HG03135 (cell line): ENCODE measurements at regions not wholly inside any gene's neighbourhood (a gene's known extent, or its start where the extent isn't known, plus 50 kb on each side); places are given as distances from the start of the nearest gene placed in this dataset.
"Not testable (repeated sequence)": the region's sequence is repeated elsewhere in the genome, so short reads cannot be mapped to it uniquely, and the experiment has no call there.

Experiments used
- ATAC-seq: cut with Tn5 transposase; IDR thresholded peaks from one replicate; pipeline ENCODE4 v1.9.1; 2021; ENCODE audit warnings: mild to moderate bottlenecking, moderate library complexity; ENCODE audit not compliant: unreplicated experiment

DNA sequence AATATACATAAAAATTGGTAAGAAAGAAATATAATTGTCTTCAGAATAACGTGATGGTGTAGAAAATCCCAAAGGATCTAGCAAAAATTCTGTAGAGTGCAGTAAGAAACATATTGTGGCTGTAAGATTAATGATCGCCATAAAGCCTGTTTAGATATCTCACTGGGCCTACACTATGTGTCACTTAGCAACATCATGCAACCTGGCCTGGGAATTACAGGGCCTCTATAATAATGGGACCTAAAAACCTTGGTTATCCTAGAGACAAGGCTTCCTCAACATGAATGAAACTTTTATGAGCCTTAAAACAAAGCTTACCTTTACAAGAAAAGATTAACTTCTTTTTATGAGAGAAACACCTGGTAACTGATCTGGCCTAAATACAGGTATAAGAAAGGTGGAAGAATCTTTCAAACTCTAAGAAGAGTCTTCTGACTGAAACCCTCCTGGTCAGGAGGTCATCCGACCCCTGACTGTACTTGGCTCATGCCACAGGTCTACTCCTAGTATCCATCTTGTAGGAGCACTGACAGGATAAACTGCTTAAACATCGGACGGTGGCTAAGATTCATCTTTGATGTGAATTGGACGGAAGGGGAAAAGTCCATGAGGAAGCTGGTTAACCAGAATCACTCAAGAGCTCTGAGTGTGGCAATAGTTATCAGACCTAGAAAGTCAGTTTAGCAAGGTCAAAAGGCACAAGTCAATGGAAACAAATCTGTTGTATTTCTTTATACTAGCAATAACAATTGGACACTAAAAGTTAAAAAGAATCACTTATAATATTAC is 1155.1 kb upstream of the SORCS1 start:
- no peak for ATAC-seq

DNA sequence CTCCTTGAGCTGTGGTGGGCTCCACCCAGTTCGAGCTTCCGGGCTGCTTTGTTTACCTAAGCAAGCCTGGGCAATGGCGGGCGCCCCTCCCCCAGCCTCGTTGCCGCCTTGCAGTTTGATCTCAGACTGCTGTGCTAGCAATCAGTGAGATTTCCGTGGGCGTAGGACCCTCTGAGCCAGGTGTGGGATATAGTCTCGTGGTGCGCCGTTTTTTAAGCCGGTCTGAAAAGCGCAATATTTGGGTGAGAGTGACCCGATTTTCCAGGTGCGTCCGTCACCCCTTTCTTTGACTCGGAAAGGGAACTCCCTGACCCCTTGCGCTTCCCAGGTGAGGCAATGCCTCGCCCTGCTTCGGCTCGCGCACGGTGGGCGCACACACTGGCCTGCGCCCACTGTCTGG is 1151.1 kb upstream of the SORCS1 start:
- not testable (repeated sequence) for ATAC-seq

DNA sequence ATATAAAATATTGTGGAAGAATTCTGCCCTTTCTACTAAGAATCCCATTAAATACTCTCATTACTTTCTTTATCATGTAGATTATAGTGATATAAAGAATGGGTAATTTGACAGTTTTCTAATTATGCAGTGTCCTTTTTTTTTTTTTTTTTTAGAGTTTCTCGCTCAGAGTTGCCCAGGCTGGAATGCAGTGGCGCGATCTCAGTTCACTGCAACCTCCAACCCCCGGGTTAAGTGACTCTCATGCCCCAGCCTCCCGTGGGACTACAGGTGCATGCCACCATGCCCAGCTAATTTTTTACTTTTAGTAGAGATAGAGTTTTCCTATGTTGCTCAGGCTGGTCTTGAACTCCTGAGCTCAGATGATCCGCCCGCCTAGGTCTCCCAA is 1143.4 kb upstream of the SORCS1 start:
- ATAC-seq = no peak

DNA sequence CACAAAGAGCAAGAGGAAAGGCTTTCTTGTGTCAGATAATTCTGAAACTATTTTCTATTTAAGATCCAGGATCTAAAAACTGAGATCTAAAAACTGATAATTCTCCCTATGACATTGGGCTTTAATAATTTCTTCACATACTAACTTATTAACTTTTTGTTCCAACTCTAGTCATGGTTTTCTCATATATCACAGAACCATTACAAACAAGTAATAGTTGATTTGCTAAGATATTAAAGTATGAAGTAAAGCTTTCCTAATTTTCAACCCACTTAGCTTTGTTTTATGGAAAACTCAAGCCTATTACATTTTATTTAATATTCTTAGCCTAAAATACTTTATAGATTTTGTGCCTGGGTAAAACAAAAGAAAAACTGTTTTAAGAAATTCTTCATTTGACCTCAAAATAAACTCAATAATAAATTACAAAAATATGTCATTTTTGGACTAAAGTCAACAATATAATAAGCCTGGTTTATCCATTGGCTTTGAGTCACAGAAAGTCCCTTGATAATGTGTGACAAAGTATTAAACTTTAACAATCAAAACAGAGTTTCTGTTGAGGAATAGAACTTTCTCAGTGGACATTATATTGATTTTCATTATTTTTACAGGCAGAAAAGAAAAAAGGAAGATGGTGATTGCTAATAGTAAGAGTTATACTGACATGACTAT is 1142.9 kb upstream of the SORCS1 start:
- ATAC-seq = no peak

DNA sequence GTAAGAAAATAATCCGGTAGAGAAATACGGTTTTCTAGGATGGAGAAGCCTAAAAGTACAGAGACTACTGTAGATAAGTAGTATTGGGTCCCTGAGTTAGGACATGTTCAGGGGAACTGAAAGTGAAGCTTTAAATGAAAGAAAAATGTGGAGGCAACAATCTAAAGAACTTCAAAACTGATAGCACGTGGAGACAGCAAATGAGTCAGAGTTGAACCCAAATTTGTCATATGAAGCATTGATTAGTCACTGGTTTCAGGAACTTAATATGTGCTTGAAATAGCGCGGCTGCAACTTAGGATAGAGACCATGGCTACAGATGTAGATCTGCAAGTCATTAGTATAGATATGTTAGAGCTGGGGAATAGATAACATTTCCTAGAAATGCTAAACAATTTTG is 1138.6 kb upstream of the SORCS1 start:
- no peak for ATAC-seq

DNA sequence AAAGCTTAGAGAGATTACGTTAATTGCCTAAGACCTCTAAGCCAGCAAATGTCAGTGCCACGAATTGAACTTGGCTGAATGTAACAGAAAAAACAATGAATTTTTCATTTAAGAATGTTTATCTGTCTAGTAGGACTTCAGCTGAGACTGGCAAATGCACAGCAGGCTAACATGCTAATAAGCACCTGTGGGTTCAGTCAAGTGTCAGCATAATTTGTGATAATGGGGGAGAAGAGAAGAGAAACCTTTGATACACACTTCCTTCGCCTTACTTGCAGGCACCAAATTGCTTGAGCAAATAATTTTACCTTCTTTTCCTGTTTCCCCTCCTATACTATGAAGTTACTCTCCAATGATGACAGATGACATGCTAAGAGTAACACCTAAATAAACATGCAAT is 1136.5 kb upstream of the SORCS1 start:
- no peak for ATAC-seq

DNA sequence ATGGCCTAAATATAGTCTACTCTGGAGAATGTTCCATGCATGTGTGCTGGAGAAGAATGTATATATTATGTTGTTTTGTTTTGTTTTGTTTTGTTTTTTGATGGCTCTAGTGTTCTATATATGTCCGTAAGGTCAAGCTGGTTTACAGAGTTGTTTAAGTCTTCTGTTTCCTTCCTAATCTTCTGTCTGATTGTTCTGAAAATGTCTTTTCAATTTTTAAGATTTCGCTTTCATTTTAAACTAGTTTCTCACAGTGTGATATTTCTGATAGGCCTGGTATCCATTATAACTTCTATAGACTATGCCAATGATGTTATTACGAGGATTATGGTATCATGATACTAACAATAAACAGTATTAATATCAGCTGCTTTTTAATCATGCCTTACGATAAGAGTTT is 1126.3 kb upstream of the SORCS1 start:
- ATAC-seq = no peak

DNA sequence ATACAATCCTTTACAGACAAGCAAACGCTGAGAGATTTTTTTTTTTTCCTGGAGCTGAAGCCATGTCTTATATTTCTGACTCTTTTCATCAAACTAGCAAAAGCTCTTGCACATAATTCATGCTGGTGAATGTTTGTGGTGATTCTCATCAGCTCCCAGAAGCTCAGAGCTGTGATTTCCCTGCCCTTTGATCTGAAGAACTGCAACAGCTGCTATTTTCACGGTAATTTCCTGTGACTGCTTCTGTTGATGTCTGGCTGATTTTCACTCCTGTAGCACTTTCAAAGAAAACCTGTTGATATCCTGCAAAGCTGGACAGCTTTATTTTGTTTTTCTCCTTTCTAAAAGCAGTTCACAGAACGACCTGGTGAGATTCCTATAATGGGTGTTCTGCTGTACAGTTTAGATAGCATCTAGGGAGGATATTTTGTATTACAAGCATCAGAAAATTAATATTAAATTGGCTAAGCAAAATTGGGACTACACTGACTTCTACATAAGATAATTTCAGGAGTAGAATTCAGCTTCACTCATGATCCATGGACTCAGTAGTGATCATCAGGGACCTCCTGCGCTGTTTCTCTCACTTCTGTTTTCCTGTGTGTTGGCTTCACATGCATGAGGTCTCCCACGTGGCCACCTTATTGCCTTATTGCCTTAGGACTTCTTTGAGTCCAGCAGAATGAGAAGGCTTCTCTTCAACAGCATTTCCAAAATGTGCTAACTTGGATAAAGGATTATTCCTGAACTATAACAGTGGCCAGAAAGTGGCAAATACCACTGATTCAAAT is 1111.6 kb upstream of the SORCS1 start:
- no peak for ATAC-seq

DNA sequence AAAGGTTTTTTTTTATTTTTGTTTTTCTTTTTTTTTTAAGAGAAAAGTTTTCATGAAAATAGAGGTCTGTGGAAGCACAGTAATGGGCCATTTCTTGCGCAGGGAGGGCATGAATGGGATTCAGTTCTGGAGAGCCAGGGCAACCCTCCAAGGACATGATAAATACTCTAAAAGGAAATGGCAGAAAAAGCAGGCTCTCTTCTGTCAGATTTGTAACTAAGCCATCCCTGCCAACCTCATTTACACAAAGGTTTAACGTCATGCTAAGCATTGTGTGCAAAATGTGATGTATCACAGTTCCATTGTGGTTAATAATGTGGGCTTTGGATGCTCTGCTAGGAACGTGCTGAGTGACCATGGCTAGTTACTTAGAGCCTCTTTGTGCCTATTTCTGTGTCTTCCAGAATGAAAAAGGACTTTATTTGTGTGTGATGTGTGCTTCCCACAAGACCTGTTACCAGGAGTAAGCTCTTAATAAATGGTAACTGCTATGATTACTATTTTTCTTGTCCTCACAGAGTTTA is 1095.9 kb upstream of the SORCS1 start:
- no peak for ATAC-seq

DNA sequence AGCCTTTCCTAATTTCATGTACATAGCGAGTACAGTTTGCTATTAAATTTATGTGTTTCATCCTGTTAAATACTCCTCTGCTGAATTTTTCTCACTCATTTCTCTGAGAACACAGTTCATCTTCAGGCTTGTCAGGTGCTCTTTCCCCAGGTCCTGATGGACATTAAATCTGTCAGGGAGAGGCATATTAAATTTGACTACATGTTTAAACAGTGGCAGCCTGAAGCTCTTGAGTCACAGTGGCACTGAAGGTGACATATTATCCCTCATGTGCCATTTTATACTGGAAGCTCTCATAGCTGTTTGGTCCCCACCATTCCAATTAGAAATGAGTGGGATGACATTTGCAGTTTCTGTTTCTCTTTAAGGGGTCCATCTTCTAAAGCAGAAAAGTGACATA is 1089.6 kb upstream of the SORCS1 start:
- no peak for ATAC-seq

DNA sequence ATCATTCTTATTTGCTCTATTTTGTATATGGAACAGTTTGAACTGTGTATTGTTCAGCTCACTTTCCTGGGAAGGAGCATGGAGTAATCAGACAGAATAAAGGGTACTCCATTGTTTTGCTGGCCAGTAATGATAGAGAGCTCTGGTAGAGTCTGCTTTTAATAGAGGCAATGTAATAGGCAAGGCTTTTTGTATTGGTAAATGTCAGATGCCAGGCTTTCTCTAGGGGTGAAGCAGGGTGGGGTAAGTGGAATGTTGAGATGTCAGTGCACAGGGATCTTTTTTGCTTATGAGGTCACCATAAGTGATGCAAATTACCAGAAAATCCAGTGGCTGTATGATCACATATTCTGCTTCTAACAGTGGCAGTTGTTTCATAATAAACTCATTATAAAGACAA is 1088.3 kb upstream of the SORCS1 start:
- ATAC-seq = no peak

DNA sequence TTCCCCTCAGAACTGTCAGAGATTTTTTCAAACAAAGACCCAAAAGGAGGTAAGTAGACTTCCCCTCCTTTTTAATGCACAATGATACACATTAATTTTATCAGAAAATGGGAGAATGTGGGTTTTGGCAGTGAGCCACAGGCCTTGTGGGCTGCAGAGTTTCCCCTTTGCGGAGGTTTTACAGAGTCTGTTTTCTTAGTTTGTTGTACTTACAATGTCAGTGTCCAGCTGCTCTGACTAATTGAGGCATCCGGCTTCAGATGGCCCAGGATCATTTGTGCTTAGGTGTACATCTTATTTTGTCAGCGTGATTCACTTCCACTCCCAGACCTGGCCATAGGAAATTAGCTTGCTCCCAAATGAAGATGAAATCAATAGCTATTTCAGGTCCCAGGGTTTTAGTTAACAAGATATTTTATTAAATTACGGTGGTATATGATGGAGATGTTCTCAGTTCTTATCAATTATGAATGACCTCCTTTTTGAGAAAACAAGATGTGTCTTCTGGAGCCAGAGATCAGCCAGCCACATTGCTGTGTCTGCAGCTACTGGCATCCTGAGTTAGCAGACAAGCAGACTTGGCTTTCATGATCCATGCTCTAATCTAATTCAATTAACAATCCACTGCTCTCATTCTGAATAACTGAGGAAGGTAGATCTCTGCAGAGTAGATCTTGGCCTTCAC is 1086.6 kb upstream of the SORCS1 start:
- no peak for ATAC-seq

DNA sequence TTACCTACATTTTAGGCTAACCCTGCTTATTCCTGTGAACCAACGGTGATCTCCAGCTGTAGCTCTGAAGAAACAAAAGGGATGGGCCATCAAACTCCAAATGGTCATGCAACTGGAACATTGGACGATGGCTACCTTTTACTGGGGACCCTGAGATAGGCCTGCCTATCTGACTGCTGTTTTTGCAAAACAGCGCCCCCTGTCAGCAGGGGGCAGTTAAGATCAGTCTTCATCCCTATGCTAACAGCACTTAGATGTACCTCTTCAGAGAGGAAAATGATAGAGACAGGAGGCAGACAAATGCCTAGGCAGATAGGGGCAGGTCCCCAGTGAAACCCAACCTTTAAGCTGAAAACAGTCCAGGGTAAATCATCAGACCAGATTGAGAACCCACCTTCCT is 1085.4 kb upstream of the SORCS1 start:
- no peak for ATAC-seq

DNA sequence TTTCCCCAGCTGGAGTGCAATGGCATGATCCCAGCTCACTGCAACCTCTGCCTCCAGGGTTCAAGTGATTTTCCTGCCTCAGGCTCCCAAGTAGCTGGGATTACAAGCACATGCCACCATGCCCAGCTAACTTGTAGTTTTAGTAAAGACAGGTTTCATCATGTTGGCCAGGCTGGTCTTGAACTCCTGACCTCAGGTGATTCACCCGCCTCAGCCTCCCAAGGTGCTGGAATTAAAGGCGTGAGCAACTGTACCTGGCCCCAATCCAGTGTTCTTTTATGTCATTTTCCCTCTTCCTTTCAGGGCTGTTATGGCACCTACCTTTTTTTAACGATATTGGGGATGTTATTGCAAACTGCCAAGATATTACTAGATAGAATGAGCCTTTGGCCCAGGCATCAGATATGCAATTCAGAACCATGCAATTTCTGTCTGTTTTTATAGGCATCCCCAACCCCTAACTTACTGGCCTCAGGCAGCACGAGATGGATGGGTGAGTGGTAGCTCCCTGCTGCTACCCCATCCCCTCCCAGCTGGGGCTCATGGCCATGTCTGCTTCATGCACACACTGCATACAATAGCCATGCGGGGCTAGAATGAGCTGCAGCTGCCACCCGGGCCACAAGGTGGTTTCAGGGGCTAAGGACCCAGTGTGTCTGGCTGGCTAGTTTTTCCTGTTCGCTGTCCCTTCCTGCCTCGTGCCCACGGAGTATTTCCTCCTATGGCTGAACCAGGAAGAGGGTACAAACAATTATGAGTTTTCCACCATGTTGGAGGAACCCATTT is 1080.1 kb upstream of the SORCS1 start:
- ATAC-seq = no peak

DNA sequence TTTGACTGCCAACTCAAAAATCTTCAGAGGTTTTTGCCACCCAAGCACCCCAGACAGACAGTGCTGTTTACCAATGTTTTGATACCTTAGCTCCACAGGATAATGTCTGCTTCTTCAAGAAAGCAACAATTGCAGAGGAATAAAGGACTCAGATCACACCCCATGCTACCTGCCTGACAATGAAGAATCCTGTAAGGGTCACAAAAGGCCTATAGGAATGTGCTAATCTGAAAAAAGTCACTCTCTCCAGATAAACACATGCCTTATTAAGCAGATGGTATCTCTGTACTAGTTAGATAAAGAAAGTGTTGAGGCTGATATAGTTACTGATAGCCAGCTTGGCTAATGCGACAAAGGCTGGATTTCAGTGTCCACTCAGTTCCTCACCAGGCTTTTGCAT is 1076.7 kb upstream of the SORCS1 start:
- ATAC-seq = no peak

DNA sequence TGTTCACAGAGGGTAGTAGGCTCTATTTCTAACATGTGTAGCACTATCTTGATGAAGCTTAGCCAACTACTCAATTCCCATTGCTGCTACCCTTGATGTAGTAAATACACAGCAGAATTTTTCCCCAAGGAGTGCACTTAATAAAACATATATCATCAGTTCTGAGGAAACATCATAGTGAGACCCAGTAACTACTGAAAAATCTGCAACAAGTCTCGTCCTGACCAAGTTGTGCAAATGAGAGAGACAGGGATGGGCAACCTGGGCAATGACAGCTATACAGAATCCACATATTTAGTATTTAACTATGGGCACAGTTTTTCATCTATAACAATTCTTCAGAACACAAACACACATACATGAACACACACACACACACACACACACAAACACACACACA is 1073.8 kb upstream of the SORCS1 start:
- ATAC-seq = no peak

DNA sequence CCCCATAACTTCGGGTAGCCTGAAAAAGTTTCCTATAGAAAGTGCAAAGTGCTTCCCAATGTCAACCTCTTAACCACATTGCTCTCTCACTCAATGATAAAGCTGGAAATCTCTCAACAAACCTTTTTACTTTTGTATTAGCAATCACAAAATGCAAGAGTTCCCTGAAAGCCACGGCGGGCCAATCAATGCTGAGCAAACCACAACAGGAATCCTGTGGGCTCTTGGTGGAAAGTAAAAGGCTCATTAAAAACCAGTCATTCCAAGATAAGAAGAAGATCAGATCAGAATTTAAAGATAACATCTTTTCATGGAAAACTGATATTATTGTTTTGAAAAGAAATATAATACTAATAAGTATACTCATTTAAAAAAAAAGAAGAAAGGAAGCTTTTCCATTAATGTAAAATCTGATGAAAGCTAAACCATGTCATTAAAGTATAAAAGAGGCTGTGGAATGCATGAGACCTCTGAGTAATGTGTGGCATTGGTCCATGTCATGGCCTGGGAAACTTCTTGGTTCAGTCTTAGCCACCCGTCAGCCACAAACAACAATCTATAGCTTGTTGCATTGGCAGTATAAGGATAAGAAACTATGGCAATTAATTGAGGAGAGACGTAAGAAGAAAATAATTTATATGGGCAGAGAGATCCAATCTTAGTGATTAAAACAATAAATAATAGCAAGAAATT is 1066.1 kb upstream of the SORCS1 start:
- ATAC-seq = no peak

DNA sequence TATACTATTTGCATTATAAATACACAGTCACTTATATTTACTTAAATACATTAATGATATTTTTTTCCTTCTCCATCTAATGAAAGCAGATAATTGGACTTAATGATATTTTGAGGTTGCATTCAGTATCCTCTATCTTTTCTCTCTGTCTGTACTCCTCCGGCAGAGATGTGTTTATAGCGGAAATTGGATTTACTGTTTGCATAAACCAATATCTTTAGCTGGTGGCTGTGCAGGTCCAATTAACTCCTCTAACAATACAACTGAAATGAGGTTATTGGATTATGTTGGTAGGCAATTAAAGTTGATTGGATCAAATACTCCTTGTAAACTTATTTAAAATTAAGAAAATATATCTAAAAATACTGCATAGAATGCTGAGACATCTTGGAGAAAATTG is 1044.2 kb upstream of the SORCS1 start:
- no peak for ATAC-seq

DNA sequence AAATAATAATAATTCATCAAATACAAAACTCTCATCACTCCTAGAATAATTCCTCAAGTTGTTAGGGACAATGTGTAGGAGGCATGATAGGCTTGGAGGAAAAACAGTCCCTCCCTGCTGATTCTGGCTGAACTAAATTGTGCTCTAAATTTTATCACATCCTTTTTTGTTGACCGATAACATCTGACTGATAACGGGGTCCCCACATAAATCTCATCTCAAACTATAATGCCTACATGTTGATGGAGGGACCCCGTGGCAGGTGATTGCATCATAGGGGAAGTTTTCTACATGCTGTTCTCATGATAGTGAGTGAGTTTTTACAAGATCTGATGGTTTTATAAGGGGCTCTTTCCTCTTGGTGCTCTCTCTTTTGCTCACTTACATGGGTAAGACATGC is 1043.5 kb upstream of the SORCS1 start:
- no peak for ATAC-seq
